Smooth muscle cell (in vitro differentiated cells): ENCODE measurements at regions not wholly inside any gene's neighbourhood (a gene's known extent, or its start where the extent isn't known, plus 50 kb on each side); places are given as distances from the start of the nearest gene placed in this dataset.

Source experiments
- DNase-seq: peaks from one replicate; lab custom pipeline; 2025; ENCODE audit not compliant: unreplicated experiment; lab: John Stamatoyannopoulos, UW
- H2AFZ ChIP-seq: fragments of 200-600 bp; sonication (generic); 2 replicates; pipeline ENCODE4 v1.6.0; 2016; ENCODE audit warnings: antibody characterized with exemption, low read depth, mild to moderate bottlenecking
- H3F3A ChIP-seq: fragments of 200-600 bp; sonication (generic); 2 replicates; pipeline ENCODE4 v1.6.0; 2017; ENCODE audit warnings: antibody characterized with exemption, low read depth
- H3K27ac ChIP-seq: fragments of 200-600 bp; sonication (generic); 2 replicates; pipeline ENCODE4 v1.5.1; 2016; ENCODE audit warnings: low read depth, mild to moderate bottlenecking
- H3K27me3 ChIP-seq: fragments of 200-600 bp; sonication (generic); 2 replicates; pipeline ENCODE4 v1.6.1; 2016; ENCODE audit warnings: low read depth, mild to moderate bottlenecking
- H3K36me3 ChIP-seq: fragments of 200-600 bp; sonication (generic); 2 replicates; pipeline ENCODE4 v1.5.1; 2016; ENCODE audit warnings: low read depth
- H3K4me1 ChIP-seq: fragments of 200-600 bp; sonication (generic); 2 replicates; pipeline ENCODE4 v1.5.1; 2016; ENCODE audit warnings: low read depth
- H3K4me2 ChIP-seq: fragments of 200-600 bp; sonication (generic); 2 replicates; pipeline ENCODE4 v1.6.0; 2016; ENCODE audit warnings: mild to moderate bottlenecking
- H3K4me3 ChIP-seq: fragments of 200-600 bp; sonication (generic); 2 replicates; pipeline ENCODE4 v1.5.1; 2016; ENCODE audit warnings: mild to moderate bottlenecking
- H3K79me2 ChIP-seq: fragments of 200-600 bp; sonication (generic); 2 replicates; pipeline ENCODE4 v1.6.0; 2016; ENCODE audit warnings: low read depth, mild to moderate bottlenecking
- H3K9ac ChIP-seq: fragments of 200-600 bp; sonication (generic); 2 replicates; pipeline ENCODE4 v1.6.0; 2016; ENCODE audit warnings: low read depth
- H3K9me3 ChIP-seq: fragments of 200-600 bp; sonication (generic); replicated peaks from 2 replicates; pipeline ENCODE4 v1.5.1; 2016; ENCODE audit warnings: low read depth
- H4K20me1 ChIP-seq: fragments of 200-600 bp; sonication (generic); 2 replicates; pipeline ENCODE4 v1.6.0; 2016; ENCODE audit warnings: low read depth
- WGBS: methylation state at CpG from one replicate; pipeline ENCODE4 v1.1.7; 2016; ENCODE audit warnings: low lambda C conversion rate; 5-methylcytosine and 5-hydroxymethylcytosine counted together
- TF ChIP-seq, protein P1 (sequence below): fragments of 200-600 bp; sonication (generic); IDR thresholded peaks from 2 replicates; pipeline ENCODE4 v1.5.1; 2017; ENCODE audit warnings: borderline replicate concordance, mild to moderate bottlenecking, antibody characterized with exemption; ENCODE audit not compliant: insufficient read depth, poor library complexity, severe bottlenecking

DNA sequence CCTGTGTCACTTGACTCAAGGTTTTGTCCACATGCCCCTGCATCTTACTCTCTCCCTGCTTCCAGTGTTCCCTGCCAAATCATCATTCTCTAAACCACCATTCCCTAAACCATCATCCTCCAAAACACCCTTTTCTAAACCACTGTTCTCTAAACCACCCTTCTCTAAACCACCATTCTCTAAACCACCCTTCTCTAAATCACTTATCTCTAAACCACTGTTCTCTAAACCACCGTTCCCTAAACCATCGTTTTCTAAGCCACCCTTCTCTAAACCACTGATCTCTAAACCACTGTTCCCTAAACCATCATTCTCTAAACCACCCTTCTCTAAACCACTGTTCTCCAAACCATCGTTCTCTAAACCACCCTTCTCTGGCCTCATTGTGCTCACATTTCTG lies 142.1 kb downstream of the CXCL12 start:
- no peak overlapping the region for H3K4me3 ChIP-seq
- H3K9ac ChIP-seq: no peak overlapping the region
- H4K20me1 ChIP-seq: no peaks in the 10 kb centered on the region
- no peak for DNase-seq
- H3K36me3 ChIP-seq: no peaks in the 10 kb centered on the region
- H3K27ac ChIP-seq: no peak overlapping the region
- no peaks in the 10 kb centered on the region for H3K79me2 ChIP-seq
- H2AFZ ChIP-seq: no peak overlapping the region
- H3K9me3 ChIP-seq: no peaks in the 10 kb centered on the region
- no peaks in the 10 kb centered on the region for H3F3A ChIP-seq
- H3K27me3 ChIP-seq: no peaks in the 10 kb centered on the region
- 56% methylated on average over 3 of the region's 3 CpGs for WGBS
- TF ChIP-seq, protein P1, sequence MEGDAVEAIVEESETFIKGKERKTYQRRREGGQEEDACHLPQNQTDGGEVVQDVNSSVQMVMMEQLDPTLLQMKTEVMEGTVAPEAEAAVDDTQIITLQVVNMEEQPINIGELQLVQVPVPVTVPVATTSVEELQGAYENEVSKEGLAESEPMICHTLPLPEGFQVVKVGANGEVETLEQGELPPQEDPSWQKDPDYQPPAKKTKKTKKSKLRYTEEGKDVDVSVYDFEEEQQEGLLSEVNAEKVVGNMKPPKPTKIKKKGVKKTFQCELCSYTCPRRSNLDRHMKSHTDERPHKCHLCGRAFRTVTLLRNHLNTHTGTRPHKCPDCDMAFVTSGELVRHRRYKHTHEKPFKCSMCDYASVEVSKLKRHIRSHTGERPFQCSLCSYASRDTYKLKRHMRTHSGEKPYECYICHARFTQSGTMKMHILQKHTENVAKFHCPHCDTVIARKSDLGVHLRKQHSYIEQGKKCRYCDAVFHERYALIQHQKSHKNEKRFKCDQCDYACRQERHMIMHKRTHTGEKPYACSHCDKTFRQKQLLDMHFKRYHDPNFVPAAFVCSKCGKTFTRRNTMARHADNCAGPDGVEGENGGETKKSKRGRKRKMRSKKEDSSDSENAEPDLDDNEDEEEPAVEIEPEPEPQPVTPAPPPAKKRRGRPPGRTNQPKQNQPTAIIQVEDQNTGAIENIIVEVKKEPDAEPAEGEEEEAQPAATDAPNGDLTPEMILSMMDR: no peak
- H3K4me1 ChIP-seq: no peaks in the 10 kb centered on the region
- H3K4me2 ChIP-seq: no peak overlapping the region

DNA sequence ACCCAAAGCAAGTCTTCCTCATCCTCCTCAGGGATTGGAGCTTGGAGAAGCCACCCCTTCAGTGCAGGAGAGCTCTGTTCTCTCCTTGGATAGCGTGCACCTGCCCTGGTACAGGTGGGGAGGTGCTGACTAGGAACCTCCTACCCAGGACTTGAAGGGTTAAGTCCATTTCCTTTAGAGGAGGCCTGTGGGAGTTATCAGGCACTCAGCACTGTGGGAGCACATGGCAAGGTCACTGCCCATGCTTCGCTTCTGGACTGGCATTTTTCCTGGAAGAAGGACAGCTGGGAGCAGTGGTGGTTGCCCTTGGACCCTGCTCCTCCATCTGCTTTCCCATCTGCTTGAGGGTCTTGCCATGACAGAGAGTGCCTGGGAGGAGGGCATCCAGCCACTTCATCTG lies 142.8 kb downstream of the CXCL12 start:
- WGBS: 98% methylated on average over 2 of the region's 2 CpGs
- H3K9ac ChIP-seq: no peak overlapping the region
- H2AFZ ChIP-seq: no peak overlapping the region
- H3K27me3 ChIP-seq: no peaks in the 10 kb centered on the region
- H3K36me3 ChIP-seq: no peaks in the 10 kb centered on the region
- H3F3A ChIP-seq: no peaks in the 10 kb centered on the region
- H3K4me2 ChIP-seq: no peak overlapping the region
- no peak overlapping the region for H3K4me3 ChIP-seq
- H4K20me1 ChIP-seq: no peaks in the 10 kb centered on the region
- no peaks in the 10 kb centered on the region for H3K4me1 ChIP-seq
- TF ChIP-seq, protein P1: no peak
- H3K9me3 ChIP-seq: no peaks in the 10 kb centered on the region
- no peaks in the 10 kb centered on the region for H3K79me2 ChIP-seq
- no peak for DNase-seq
- no peak overlapping the region for H3K27ac ChIP-seq

DNA sequence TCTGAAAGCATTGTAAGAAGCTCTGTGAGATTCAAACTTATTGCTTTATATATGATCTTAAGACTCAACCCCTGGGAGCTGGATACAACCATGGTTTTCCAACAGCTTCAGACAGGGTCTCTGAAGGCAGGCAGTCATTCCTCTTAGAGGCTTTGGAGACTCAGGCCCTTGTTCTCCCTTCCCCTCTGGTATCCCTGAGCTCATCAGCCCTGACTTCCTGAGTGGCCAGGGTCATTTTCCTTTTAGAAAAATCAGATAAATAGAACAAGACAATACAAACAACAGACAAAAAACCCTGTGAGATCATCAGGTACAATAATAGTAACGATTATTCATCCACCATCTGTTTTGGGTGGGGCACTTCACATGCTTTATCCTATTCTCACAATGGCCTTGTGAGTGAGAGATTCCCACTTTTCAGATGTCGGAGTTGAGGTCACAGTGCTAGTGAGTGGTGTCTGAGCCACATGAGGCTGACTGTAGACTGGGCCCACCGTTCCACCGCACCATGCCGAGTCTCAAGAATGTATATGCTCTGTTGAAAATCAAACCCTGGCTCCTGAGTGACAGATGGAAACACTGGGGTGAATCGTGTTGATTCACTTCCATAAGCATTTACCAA lies 144.2 kb downstream of the CXCL12 start:
- 88% methylated on average over 6 of the region's 6 CpGs for WGBS
- no peaks in the 10 kb centered on the region for H3K4me1 ChIP-seq
- H3K79me2 ChIP-seq: no peaks in the 10 kb centered on the region
- DNase-seq: no peak
- no peaks in the 10 kb centered on the region for H3F3A ChIP-seq
- no peak overlapping the region for H2AFZ ChIP-seq
- H3K9ac ChIP-seq: no peak overlapping the region
- H4K20me1 ChIP-seq: no peaks in the 10 kb centered on the region
- no peaks in the 10 kb centered on the region for H3K27me3 ChIP-seq
- H3K36me3 ChIP-seq: no peaks in the 10 kb centered on the region
- TF ChIP-seq, protein P1: no peak
- no peak overlapping the region for H3K4me3 ChIP-seq
- H3K27ac ChIP-seq: no peak overlapping the region
- no peaks in the 10 kb centered on the region for H3K9me3 ChIP-seq
- no peak overlapping the region for H3K4me2 ChIP-seq

DNA sequence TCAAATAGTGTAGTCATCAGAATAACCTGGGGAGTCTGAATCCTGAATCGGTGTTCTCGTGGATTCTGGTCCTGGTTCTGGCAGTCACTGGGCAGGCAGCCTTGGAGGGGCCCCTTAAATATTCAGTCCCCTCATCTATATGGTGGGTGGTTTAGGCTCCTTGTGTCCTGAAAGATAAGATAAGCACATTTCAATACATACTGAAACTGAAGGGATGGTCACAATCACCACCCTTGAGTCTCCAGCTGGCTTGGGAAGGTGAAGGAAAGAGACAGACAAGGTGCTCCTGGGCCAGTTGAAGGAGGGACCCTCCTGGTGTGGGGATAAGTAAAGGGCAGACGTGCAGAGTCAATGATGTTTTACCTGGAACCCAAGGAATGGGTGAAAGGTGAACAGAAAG lies 146.7 kb downstream of the CXCL12 start:
- Histone ChIP-seq H3K9ac (no peak overlapping the region), H3K9me3 (no peaks in the 10 kb centered on the region), H3K36me3 (no peaks in the 10 kb centered on the region), H3K4me2 (no peak overlapping the region), H3K4me3 (no peak overlapping the region), H3F3A (peaks cover 3% of the 10 kb centered on the region), H3K27ac (no peak overlapping the region), H3K4me1 (peaks cover 20% of the 10 kb centered on the region), H4K20me1 (no peaks in the 10 kb centered on the region), H3K79me2 (no peaks in the 10 kb centered on the region), H2AFZ (no peak overlapping the region), H3K27me3 (no peaks in the 10 kb centered on the region)
- 84% methylated on average over 3 of the region's 3 CpGs for WGBS
- DNase-seq: no peak
- TF ChIP-seq, protein P1: no peak
